CD4-positive, alpha-beta T cell (primary cell): ENCODE measurements at regions not wholly inside any gene's neighbourhood (a gene's known extent, or its start where the extent isn't known, plus 50 kb on each side); places are given as distances from the start of the nearest gene placed in this dataset.

Experiments used
- ATAC-seq: fragments of 200-7000 bp; cut with Tn5 transposase; one replicate; pipeline ENCODE4 v1.10.0; 2022; ENCODE audit warnings: mild to moderate bottlenecking; ENCODE audit not compliant: poor library complexity
- CTCF ChIA-PET: fragments of 350-600 bp; sonication (Branson Sonifier 250); formaldehyde crosslinking; loops from one replicate; lab custom pipeline; 2021; ENCODE audit warnings: antibody characterized with exemption, inconsistent platforms; lab: Charles Lee
- POLR2A ChIA-PET: fragments of 350-600 bp; sonication (Branson Sonifier 250); formaldehyde crosslinking; loops from one replicate; lab custom pipeline; 2021; ENCODE audit warnings: antibody characterized with exemption, inconsistent platforms; lab: Charles Lee
- DNase-seq, 14 experiments: peaks; one replicate each; pipeline ENCODE4 v3.0.0-alpha.2; 2013 to 2020; ENCODE audit warnings: mixed read lengths in 2 of 14
- H3K27ac ChIP-seq, 2 donors: one replicate each; pipeline versions ENCODE4 v1.5.1 to v1.7.0; 2013; ENCODE audit warnings: low read length in 2 of 2, low read depth in 1 of 2, mild to moderate bottlenecking in 1 of 2
- H3K27me3 ChIP-seq, 2 experiments: 1 replicate in 1 of 2; 2 replicates in 1 of 2; pipeline versions ENCODE4 v1.6.1 to v1.7.0; 2013; ENCODE audit warnings: low read length in 2 of 2, control low read depth in 1 of 2, mild to moderate bottlenecking in 1 of 2, moderate library complexity in 1 of 2; ENCODE audit not compliant: insufficient read depth in 2 of 2, control insufficient read depth in 1 of 2
- H3K36me3 ChIP-seq: one replicate; pipeline ENCODE4 v1.6.1; 2013; ENCODE audit warnings: low read length, control low read depth; ENCODE audit not compliant: insufficient read depth
- H3K4me1 ChIP-seq: one replicate; pipeline ENCODE4 v1.6.1; 2013; ENCODE audit warnings: low read length, control low read depth; ENCODE audit not compliant: insufficient read depth
- H3K4me3 ChIP-seq: one replicate; pipeline ENCODE4 v1.5.1; 2013; ENCODE audit warnings: mild to moderate bottlenecking, low read length, moderate library complexity
- H3K9me3 ChIP-seq, 2 experiments: 1 replicate in 1 of 2; 2 replicates in 1 of 2; pipeline versions ENCODE4 v1.6.1 to v1.7.0; 2013; ENCODE audit warnings: low read length in 2 of 2, mild to moderate bottlenecking in 2 of 2, control low read depth in 1 of 2, moderate library complexity in 1 of 2; ENCODE audit not compliant: control insufficient read depth in 1 of 2, insufficient read depth in 1 of 2
- H3K27ac Mint-ChIP-seq: one replicate; pipeline ENCODE4 v1.8.0; 2020; ENCODE audit warnings: mixed read lengths
- H3K27me3 Mint-ChIP-seq: one replicate; pipeline ENCODE4 v1.8.0; 2021; ENCODE audit warnings: mixed read lengths
- H3K36me3 Mint-ChIP-seq: one replicate; pipeline ENCODE4 v1.8.0; 2021; ENCODE audit warnings: low read depth, mixed read lengths
- H3K4me1 Mint-ChIP-seq: one replicate; pipeline ENCODE4 v1.8.0; 2021; ENCODE audit warnings: low read depth, mixed read lengths
- H3K4me3 Mint-ChIP-seq: one replicate; pipeline ENCODE4 v1.8.0; 2020; ENCODE audit warnings: mild to moderate bottlenecking, mixed read lengths
- H3K9me3 Mint-ChIP-seq: one replicate; pipeline ENCODE4 v1.8.0; 2020; ENCODE audit warnings: mixed read lengths
- intact Hi-C, 2 experiments: fragments of 100-400 bp; cut with DNase I in 1 of 2; cut with micrococcal nuclease in 1 of 2; formaldehyde crosslinking; loops; one replicate each; pipeline versions ENCODE4 v1.15.1 to v1.9.0; 2023 to 2025; cut with DNase I, micrococcal nuclease
- TF ChIP-seq, protein P1 (sequence below): fragments of 200-600 bp; IDR thresholded peaks from one replicate; pipeline ENCODE4 v1.8.0; 2022; ENCODE audit warnings: antibody characterized with exemption, mild to moderate bottlenecking

DNA sequence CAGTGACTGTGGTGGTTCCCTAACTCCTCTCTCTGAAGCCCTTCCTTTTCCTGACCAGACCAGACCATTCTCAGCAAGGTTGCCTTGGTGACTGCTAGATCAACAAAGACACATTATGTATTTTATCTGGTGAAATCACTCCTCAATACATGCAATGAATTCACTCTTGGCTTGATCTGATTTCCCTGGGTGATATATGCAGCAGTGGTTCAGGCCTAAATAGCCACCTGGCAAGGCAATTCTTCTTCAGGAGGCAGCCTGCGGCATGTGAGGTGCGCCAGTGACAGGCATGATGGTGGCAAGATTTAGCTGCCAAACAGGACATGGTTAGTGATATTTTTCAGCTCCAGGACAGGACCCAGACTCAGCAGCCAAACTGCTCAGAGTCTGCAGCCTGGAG, 350.3 kb upstream of the CCDC196 start:
- Mint-ChIP-seq H3K36me3 (no peaks in the 10 kb centered on the region), H3K27ac (no peak overlapping the region), H3K4me3 (no peak overlapping the region), H3K4me1 (no peaks in the 10 kb centered on the region), H3K9me3 (no peaks in the 10 kb centered on the region), H3K27me3 (no peaks in the 10 kb centered on the region)
- peaks cover 8% of the 10 kb centered on the region for H3K4me1 ChIP-seq
- H3K27ac ChIP-seq: no peak overlapping the region
- no peak overlapping the region for H3K4me3 ChIP-seq
- ChIA-PET CTCF (no interaction called here), POLR2A (no interaction called here)
- DNase-seq (no peak), ATAC-seq (no peak)
- no peaks in the 10 kb centered on the region for H3K27me3 ChIP-seq
- TF ChIP-seq, protein P1, sequence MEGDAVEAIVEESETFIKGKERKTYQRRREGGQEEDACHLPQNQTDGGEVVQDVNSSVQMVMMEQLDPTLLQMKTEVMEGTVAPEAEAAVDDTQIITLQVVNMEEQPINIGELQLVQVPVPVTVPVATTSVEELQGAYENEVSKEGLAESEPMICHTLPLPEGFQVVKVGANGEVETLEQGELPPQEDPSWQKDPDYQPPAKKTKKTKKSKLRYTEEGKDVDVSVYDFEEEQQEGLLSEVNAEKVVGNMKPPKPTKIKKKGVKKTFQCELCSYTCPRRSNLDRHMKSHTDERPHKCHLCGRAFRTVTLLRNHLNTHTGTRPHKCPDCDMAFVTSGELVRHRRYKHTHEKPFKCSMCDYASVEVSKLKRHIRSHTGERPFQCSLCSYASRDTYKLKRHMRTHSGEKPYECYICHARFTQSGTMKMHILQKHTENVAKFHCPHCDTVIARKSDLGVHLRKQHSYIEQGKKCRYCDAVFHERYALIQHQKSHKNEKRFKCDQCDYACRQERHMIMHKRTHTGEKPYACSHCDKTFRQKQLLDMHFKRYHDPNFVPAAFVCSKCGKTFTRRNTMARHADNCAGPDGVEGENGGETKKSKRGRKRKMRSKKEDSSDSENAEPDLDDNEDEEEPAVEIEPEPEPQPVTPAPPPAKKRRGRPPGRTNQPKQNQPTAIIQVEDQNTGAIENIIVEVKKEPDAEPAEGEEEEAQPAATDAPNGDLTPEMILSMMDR: no peak
- no peaks in the 10 kb centered on the region for H3K36me3 ChIP-seq
- no peaks in the 10 kb centered on the region for H3K9me3 ChIP-seq
- intact Hi-C loops: no loop called here

DNA sequence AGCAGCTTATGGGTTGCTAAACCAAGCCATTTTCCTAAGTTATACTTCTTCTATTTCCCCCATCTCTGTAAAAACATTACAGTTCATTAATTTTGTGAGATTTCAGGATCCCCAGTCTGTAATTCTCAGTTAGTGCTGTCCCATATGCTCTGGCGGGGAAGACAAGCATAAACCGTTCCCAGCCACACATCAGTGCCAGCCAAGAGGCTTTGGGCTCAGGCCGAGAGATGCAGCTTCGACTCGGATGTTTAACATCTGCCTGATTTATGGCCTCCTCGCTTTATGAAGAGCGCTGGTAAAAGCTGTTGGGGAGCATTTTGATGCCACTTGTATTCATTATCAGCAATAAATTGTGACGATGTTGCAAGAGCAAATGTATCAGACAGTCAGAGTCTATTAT, 349.1 kb upstream of the CCDC196 start:
- intact Hi-C loops: no loop called here
- CTCF ChIA-PET: no interaction called here
- no peak for DNase-seq
- no peak overlapping the region for H3K27ac Mint-ChIP-seq
- no peaks in the 10 kb centered on the region for H3K4me1 Mint-ChIP-seq
- Histone ChIP-seq H3K4me3 (no peak overlapping the region), H3K9me3 (peaks cover 0 to 7% of the 10 kb centered on the region in 2 experiments), H3K27me3 (no peaks in the 10 kb centered on the region), H3K27ac (no peak overlapping the region), H3K36me3 (no peaks in the 10 kb centered on the region), H3K4me1 (peaks cover 10% of the 10 kb centered on the region)
- H3K9me3 Mint-ChIP-seq: no peaks in the 10 kb centered on the region
- POLR2A ChIA-PET: no interaction called here
- TF ChIP-seq, protein P1: no peak
- ATAC-seq: no peak
- H3K36me3 Mint-ChIP-seq: no peaks in the 10 kb centered on the region
- H3K4me3 Mint-ChIP-seq: no peak overlapping the region
- no peaks in the 10 kb centered on the region for H3K27me3 Mint-ChIP-seq

DNA sequence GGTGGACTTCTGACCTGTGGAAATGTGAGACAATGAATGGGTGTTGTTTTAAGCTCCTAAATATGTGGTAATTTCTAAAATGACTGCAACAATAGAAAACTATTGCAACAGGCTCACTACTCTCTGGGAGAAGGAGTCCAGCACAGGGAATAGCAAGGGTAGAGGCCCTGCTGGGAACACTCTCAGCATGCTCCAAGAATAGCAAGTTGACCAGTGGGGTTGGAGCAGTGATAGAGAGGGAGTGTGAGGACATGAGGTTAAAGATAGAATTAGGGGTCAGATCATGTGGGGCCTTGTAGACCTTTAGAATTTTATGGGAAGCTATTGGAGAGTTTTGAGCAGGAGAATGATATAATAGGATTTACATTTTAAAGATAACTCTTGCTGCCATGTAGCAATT, 346.7 kb upstream of the CCDC196 start:
- Mint-ChIP-seq H3K27ac (no peak overlapping the region), H3K4me3 (no peak overlapping the region), H3K9me3 (no peaks in the 10 kb centered on the region), H3K27me3 (peaks cover 10% of the 10 kb centered on the region), H3K4me1 (no peaks in the 10 kb centered on the region), H3K36me3 (no peaks in the 10 kb centered on the region)
- TF ChIP-seq, protein P1: no peak
- intact Hi-C loops: no loop called here
- ATAC-seq (no peak), DNase-seq (no peak)
- Histone ChIP-seq H3K36me3 (no peaks in the 10 kb centered on the region), H3K4me3 (no peak overlapping the region), H3K27me3 (no peaks in the 10 kb centered on the region), H3K4me1 (peaks cover 10% of the 10 kb centered on the region), H3K27ac (no peak overlapping the region), H3K9me3 (peaks cover 0 to 13% of the 10 kb centered on the region in 2 experiments)
- CTCF ChIA-PET: no interaction called here
- POLR2A ChIA-PET: no interaction called here
